ENCODE measurements at regions not wholly inside any gene's neighbourhood (a gene's known extent, or its start where the extent isn't known, plus 50 kb on each side); places are given as distances from the start of the nearest gene placed in this dataset.

DNA sequence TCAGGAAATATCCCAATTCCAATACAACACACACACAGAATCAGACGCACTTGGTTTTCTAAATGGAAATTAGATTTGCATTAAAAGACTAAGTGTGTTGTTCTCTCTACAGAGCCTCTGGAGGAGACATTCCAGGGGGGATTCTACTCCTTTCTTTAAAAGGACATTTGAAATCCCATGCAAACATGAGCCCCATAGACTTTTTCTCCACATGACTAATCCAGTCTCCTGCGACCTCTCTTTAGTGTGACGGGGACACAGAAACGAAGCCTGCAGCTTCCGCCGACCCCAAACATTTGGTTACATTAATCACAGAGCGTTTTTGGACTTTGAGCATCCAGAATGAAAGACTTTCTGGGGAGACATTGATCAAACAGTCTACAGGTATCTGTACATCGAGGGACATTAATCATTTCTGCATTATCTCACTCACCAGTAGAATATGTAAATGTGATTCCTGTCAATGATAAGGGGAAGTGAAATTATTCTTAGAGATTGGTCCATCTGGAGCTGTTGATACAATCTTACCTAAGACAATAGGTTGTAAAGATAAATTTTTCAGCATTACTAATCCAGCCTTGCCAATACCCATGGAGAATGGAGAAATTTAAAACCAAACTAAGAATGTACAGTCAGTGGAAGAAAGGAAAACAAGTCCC is 103.4 kb upstream of the IRX3 start:
- Histone ChIP-seq H3K9ac (ENCODE audit: low read depth in 1 of 3, low read length in 3 of 3) (no peak overlapping the region), H3K4me3 (ENCODE audit: low read length in 3 of 3) (no peak overlapping the region), H3K4me1 (ENCODE audit: control insufficient read depth in 3 of 3, insufficient read depth in 3 of 3, low read length in 3 of 3) (no peaks in the 10 kb centered on the region), H3K36me3 (ENCODE audit: control insufficient read depth in 3 of 3, insufficient read depth in 3 of 3, low read length in 3 of 3) (no peaks in the 10 kb centered on the region), H3K27ac (ENCODE audit: low read depth, low read length) (no peak overlapping the region), H3K27me3 (ENCODE audit: control insufficient read depth in 3 of 3, insufficient read depth in 3 of 3, low read length in 3 of 3) (no peaks in the 10 kb centered on the region), H3K9me3 (ENCODE audit: control insufficient read depth in 3 of 3, low read length in 3 of 3) (no peaks in the 10 kb centered on the region)

DNA sequence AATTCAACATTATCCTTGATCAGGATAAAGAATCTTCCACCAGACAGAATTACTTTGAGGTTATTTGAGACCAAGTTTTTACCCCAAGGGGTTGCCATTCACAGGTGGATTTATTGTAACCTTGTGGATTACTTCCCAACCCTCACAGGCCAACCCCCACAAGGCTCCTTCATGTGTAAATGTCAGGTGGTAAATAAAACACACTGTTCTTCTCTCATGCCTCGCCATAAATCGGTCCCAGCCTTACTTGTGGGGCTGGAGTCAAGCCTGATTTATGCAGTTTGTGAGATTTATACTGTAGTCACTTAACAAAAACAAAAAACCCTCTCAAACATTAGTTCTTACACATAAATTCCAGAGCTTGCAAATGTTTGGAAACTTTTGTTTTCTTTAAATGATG is 98.6 kb upstream of the IRX3 start:
- Histone ChIP-seq H3K36me3 (ENCODE audit: control insufficient read depth in 3 of 3, insufficient read depth in 3 of 3, low read length in 3 of 3) (no peaks in the 10 kb centered on the region), H3K4me1 (ENCODE audit: control insufficient read depth in 3 of 3, insufficient read depth in 3 of 3, low read length in 3 of 3) (no peaks in the 10 kb centered on the region), H3K4me3 (ENCODE audit: low read length in 3 of 3) (no peak overlapping the region), H3K9me3 (ENCODE audit: control insufficient read depth in 3 of 3, low read length in 3 of 3) (no peaks in the 10 kb centered on the region), H3K27ac (ENCODE audit: low read depth, low read length) (no peak overlapping the region), H3K9ac (ENCODE audit: low read depth in 1 of 3, low read length in 3 of 3) (no peak overlapping the region), H3K27me3 (ENCODE audit: control insufficient read depth in 3 of 3, insufficient read depth in 3 of 3, low read length in 3 of 3) (peaks cover 0 to 3% (median 0%) of the 10 kb centered on the region in 3 donors)

DNA sequence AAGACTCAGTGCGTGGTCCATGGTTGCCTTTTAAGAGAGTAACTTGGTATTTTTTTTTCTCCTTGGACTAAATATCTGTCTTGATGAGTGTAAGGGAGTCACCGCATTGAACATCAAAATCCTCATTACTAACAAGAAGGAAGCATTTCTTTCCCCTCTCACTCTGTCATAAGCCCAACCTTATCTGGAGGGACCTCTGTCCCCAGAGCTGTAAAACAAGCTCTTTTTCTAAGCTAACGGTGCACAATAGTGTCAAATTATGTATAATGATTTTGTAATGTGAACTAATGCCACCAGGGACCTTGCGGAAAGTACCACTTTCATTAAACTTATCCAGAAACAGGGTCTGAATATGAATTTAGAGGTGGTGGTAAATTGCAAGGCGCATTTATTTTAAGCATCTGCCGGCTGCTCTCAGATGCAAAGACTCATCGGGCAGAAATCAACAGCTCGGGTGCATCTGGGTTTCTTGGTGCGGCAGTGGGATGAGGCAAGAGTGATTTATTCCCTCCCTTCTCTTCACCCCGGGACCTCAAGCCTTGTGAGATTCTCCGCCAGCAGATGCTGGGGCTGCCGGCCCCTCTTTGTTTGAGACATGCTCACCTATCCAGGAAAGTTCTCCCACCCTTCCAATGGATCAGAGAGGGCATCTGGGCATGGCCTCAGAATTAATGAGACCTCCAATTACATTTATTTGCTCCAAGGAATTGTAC is 95.2 kb upstream of the IRX3 start:
- no peak overlapping the region for H3K4me3 ChIP-seq (ENCODE audit: low read length in 3 of 3)
- peaks cover 0 to 3% (median 0%) of the 10 kb centered on the region in 3 donors for H3K27me3 ChIP-seq (ENCODE audit: control insufficient read depth in 3 of 3, insufficient read depth in 3 of 3, low read length in 3 of 3)
- peaks cover 0 to 2% (median 0%) of the 10 kb centered on the region in 3 donors for H3K9me3 ChIP-seq (ENCODE audit: control insufficient read depth in 3 of 3, low read length in 3 of 3)
- no peak overlapping the region for H3K9ac ChIP-seq (ENCODE audit: low read depth in 1 of 3, low read length in 3 of 3)
- no peaks in the 10 kb centered on the region for H3K4me1 ChIP-seq (ENCODE audit: control insufficient read depth in 3 of 3, insufficient read depth in 3 of 3, low read length in 3 of 3)
- no peaks in the 10 kb centered on the region for H3K36me3 ChIP-seq (ENCODE audit: control insufficient read depth in 3 of 3, insufficient read depth in 3 of 3, low read length in 3 of 3)
- H3K27ac ChIP-seq (ENCODE audit: low read depth, low read length), result no peak overlapping the region

DNA sequence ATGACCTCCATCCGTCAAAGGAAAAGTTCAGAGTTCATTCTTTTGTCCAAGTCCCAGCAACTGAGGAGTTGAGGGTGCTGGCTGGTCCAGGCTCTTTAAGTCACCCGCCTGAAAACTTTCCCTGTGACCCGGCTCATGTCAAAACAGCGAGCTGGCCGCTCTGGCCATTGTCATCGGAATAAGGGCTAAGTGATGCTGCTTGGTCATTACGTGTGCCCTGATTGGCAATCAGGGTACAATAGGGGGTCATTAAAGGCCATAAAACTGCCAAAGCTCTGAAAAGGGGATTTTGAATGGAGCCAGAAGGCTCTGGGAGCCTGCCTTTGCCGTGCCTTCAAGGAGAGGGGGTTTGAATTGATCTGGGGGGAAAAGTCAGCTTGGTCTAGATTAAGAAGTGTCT is 88.5 kb upstream of the IRX3 start:
- Histone ChIP-seq H3K9ac (ENCODE audit: low read depth in 1 of 3, low read length in 3 of 3) (no peak overlapping the region), H3K9me3 (ENCODE audit: control insufficient read depth in 3 of 3, low read length in 3 of 3) (peaks cover 0 to 2% (median 0%) of the 10 kb centered on the region in 3 donors), H3K4me3 (ENCODE audit: low read length in 3 of 3) (no peak overlapping the region), H3K27me3 (ENCODE audit: control insufficient read depth in 3 of 3, insufficient read depth in 3 of 3, low read length in 3 of 3) (peaks cover 0 to 10% (median 10%) of the 10 kb centered on the region in 3 donors), H3K4me1 (ENCODE audit: control insufficient read depth in 3 of 3, insufficient read depth in 3 of 3, low read length in 3 of 3) (peaks cover 10 to 13% (median 12%) of the 10 kb centered on the region in 3 donors), H3K36me3 (ENCODE audit: control insufficient read depth in 3 of 3, insufficient read depth in 3 of 3, low read length in 3 of 3) (no peaks in the 10 kb centered on the region), H3K27ac (ENCODE audit: low read depth, low read length) (no peak overlapping the region)

GRCh38 chr16:54373534-54374520 is 87.2 kb upstream of the IRX3 start:
- Histone ChIP-seq H3K9ac (ENCODE audit: low read depth in 1 of 3, low read length in 3 of 3) (no peak overlapping the region), H3K4me1 (ENCODE audit: control insufficient read depth in 3 of 3, insufficient read depth in 3 of 3, low read length in 3 of 3) (peaks cover 10 to 13% (median 12%) of the 10 kb centered on the region in 3 donors), H3K9me3 (ENCODE audit: control insufficient read depth in 3 of 3, low read length in 3 of 3) (peaks cover 0 to 2% (median 0%) of the 10 kb centered on the region in 3 donors), H3K4me3 (ENCODE audit: low read length in 3 of 3) (peak overlapping the region in 1 of 3 donors; percentile 30), H3K27ac (ENCODE audit: low read depth, low read length) (no peak overlapping the region), H3K36me3 (ENCODE audit: control insufficient read depth in 3 of 3, insufficient read depth in 3 of 3, low read length in 3 of 3) (no peaks in the 10 kb centered on the region), H3K27me3 (ENCODE audit: control insufficient read depth in 3 of 3, insufficient read depth in 3 of 3, low read length in 3 of 3) (peaks cover 0 to 14% (median 10%) of the 10 kb centered on the region in 3 donors)

DNA sequence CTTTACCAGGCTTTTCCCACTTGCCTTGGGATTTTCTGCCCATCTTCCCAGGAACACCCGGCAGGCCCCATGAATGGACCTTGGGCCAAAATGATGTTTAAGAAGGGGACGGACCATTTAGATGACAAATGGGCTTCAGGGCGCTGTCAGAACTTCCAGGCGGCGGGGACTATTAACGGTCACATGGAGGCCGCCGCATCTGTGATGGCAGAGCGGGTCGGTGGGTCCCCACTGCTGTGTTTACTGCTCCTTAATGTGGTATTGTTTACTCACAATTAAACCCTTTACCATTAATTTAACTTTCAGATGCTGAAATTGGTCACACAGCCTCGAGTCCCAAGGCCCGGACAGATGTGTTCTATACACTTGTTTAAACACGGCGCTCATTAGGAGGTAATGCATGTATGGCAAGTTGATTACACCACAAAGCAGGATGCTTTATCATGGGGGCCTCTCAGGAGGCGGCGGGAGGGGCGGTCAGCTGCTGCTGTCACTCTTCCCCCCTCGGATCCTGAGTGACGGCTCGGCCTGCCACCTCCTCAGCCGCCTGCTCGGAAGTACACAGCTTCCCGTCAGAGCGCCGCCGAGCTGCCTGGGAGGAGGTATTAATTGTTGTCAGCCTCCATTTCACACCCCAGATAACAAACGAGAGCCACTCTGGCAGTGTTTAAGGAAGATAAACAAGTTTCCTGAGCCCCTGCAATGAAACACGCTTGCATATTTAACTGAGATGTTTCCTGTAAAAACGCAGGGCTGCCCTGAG is 83.9 kb upstream of the IRX3 start:
- Histone ChIP-seq H3K27me3 (ENCODE audit: control insufficient read depth in 3 of 3, insufficient read depth in 3 of 3, low read length in 3 of 3) (peaks cover 0 to 14% (median 10%) of the 10 kb centered on the region in 3 donors), H3K4me1 (ENCODE audit: control insufficient read depth in 3 of 3, insufficient read depth in 3 of 3, low read length in 3 of 3) (peaks cover 10 to 13% (median 12%) of the 10 kb centered on the region in 3 donors), H3K9ac (ENCODE audit: low read depth in 1 of 3, low read length in 3 of 3) (peak overlapping the region in 1 of 3 donors; percentile 77), H3K36me3 (ENCODE audit: control insufficient read depth in 3 of 3, insufficient read depth in 3 of 3, low read length in 3 of 3) (no peaks in the 10 kb centered on the region), H3K27ac (ENCODE audit: low read depth, low read length) (no peak overlapping the region), H3K9me3 (ENCODE audit: control insufficient read depth in 3 of 3, low read length in 3 of 3) (no peaks in the 10 kb centered on the region), H3K4me3 (ENCODE audit: low read length in 3 of 3) (peak overlapping the region; percentile 48 to 67 (median 62))

DNA sequence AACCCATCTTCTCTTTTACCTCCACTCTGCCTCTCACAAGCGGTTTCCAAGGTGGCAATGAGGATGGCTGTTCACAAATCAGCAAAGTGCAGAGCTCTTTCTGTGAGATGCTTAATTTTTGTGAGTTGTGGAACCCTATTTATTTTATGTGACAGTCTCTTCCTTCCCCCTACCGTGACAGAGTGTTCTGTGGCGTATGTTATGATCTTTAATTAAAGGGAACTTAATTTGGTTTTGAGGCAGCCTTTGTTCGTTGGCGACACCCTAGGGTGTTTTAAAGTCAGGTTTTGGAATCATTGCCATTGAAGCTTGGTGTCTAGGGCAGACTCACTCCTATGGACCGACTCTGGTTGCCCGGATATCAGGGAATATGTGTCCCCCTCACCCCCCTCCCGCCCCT is 83.3 kb upstream of the IRX3 start:
- Histone ChIP-seq H3K27me3 (ENCODE audit: control insufficient read depth in 3 of 3, insufficient read depth in 3 of 3, low read length in 3 of 3) (peaks cover 0 to 14% (median 10%) of the 10 kb centered on the region in 3 donors), H3K9ac (ENCODE audit: low read depth in 1 of 3, low read length in 3 of 3) (no peak overlapping the region), H3K27ac (ENCODE audit: low read depth, low read length) (no peak overlapping the region), H3K9me3 (ENCODE audit: control insufficient read depth in 3 of 3, low read length in 3 of 3) (no peaks in the 10 kb centered on the region), H3K4me1 (ENCODE audit: control insufficient read depth in 3 of 3, insufficient read depth in 3 of 3, low read length in 3 of 3) (peaks cover 10 to 13% (median 12%) of the 10 kb centered on the region in 3 donors), H3K36me3 (ENCODE audit: control insufficient read depth in 3 of 3, insufficient read depth in 3 of 3, low read length in 3 of 3) (no peaks in the 10 kb centered on the region), H3K4me3 (ENCODE audit: low read length in 3 of 3) (no peak overlapping the region)

- Histone ChIP-seq H3K9ac (ENCODE audit: low read depth in 1 of 3, low read length in 3 of 3) (no peak overlapping the region), H3K4me1 (ENCODE audit: control insufficient read depth in 3 of 3, insufficient read depth in 3 of 3, low read length in 3 of 3) (peaks cover 3 to 4% (median 4%) of the 10 kb centered on the region in 3 donors), H3K4me3 (ENCODE audit: low read length in 3 of 3) (no peak overlapping the region), H3K27me3 (ENCODE audit: control insufficient read depth in 3 of 3, insufficient read depth in 3 of 3, low read length in 3 of 3) (peaks cover 0 to 12% (median 9%) of the 10 kb centered on the region in 3 donors), H3K36me3 (ENCODE audit: control insufficient read depth in 3 of 3, insufficient read depth in 3 of 3, low read length in 3 of 3) (no peaks in the 10 kb centered on the region), H3K9me3 (ENCODE audit: control insufficient read depth in 3 of 3, low read length in 3 of 3) (no peaks in the 10 kb centered on the region), H3K27ac (ENCODE audit: low read depth, low read length) (no peak overlapping the region)
Observed at GRCh38 chr16:54366943-54367342, 80.4 kb upstream of the IRX3 start.

DNA sequence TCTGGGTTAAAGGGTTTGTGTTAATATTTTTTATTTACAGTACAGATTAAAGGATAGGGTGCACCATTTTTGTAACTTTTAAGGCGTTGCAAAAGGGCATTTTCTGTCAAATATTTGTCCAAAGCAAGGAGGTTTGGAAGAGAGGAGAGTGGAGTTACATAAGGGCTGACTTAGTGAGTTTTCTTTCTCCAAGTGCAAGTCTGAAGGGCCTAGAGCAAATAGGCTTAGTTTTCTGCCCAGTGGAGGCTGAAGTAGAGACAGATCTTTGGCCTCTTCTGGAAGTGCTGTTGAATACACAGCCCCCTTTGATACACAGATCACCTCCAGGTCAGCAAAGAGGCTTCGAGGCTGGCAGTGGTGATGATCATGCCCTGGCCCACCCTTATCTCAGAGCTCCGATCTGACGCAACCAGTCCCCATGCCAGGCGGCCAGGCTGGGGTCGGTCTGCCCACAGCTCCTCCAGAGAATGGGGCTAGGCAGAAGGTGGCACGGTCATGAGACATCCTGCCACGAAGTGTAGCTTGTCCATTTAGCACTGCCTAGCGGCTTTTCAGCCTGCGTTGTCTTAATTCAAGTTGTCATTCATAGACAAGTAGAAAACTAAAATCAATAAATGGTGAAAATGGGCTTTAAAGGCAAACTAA is 79.5 kb upstream of the IRX3 start:
- H3K27ac ChIP-seq (ENCODE audit: low read depth, low read length), result no peak overlapping the region
- peaks cover 2 to 11% (median 11%) of the 10 kb centered on the region in 3 donors for H3K27me3 ChIP-seq (ENCODE audit: control insufficient read depth in 3 of 3, insufficient read depth in 3 of 3, low read length in 3 of 3)
- peaks cover 3 to 4% (median 4%) of the 10 kb centered on the region in 3 donors for H3K4me1 ChIP-seq (ENCODE audit: control insufficient read depth in 3 of 3, insufficient read depth in 3 of 3, low read length in 3 of 3)
- H3K9me3 ChIP-seq (ENCODE audit: control insufficient read depth in 3 of 3, low read length in 3 of 3), result no peaks in the 10 kb centered on the region
- H3K4me3 ChIP-seq (ENCODE audit: low read length in 3 of 3), result no peak overlapping the region
- no peak overlapping the region for H3K9ac ChIP-seq (ENCODE audit: low read depth in 1 of 3, low read length in 3 of 3)
- no peaks in the 10 kb centered on the region for H3K36me3 ChIP-seq (ENCODE audit: control insufficient read depth in 3 of 3, insufficient read depth in 3 of 3, low read length in 3 of 3)
